GM21576 (cell line): ENCODE measurements at regions not wholly inside any gene's neighbourhood (a gene's known extent, or its start where the extent isn't known, plus 50 kb on each side); places are given as distances from the start of the nearest gene placed in this dataset.
"Not testable (repeated sequence)": the region's sequence is repeated elsewhere in the genome, so short reads cannot be mapped to it uniquely, and the experiment has no call there.

Experiments used
- ATAC-seq: cut with Tn5 transposase; IDR thresholded peaks from one replicate; pipeline ENCODE4 v1.9.1; 2021; ENCODE audit warnings: mild to moderate bottlenecking, moderate library complexity; ENCODE audit not compliant: unreplicated experiment

- no peak for ATAC-seq
Observed at GRCh38 chr2:182548031-182548950, 121.5 kb upstream of the PDE1A start.

- ATAC-seq = no peak
Observed at GRCh38 chr2:182550234-182550633, 123.4 kb upstream of the PDE1A start.

GRCh38 chr2:182552232-182552631 is 125.4 kb upstream of the PDE1A start:
- ATAC-seq = not testable (repeated sequence)

- ATAC-seq = not testable (repeated sequence)
Observed at GRCh38 chr2:182552785-182553184, 125.9 kb upstream of the PDE1A start.

GRCh38 chr2:182553483-182553882 is 126.6 kb upstream of the PDE1A start:
- ATAC-seq = peak; percentile 100

GRCh38 chr2:182554950-182555349 is 128.1 kb upstream of the PDE1A start:
- ATAC-seq = no peak

- ATAC-seq = no peak
Observed at GRCh38 chr2:182558564-182558963, 131.7 kb upstream of the PDE1A start.

- no peak for ATAC-seq
Observed at GRCh38 chr2:182559623-182560022, 132.8 kb upstream of the PDE1A start.

GRCh38 chr2:182565911-182566567 is 139.2 kb upstream of the PDE1A start:
- ATAC-seq = no peak

GRCh38 chr2:182573553-182573952 is 142.5 kb upstream of the DNAJC10 start:
- no peak for ATAC-seq

- ATAC-seq = no peak
Observed at GRCh38 chr2:182577816-182578215, 138.2 kb upstream of the DNAJC10 start.

- ATAC-seq = no peak
Observed at GRCh38 chr2:182581196-182581935, 134.7 kb upstream of the DNAJC10 start.

- ATAC-seq = no peak
Observed at GRCh38 chr2:182584462-182584861, 131.6 kb upstream of the DNAJC10 start.

GRCh38 chr2:182585001-182585400 is 131.1 kb upstream of the DNAJC10 start:
- ATAC-seq = no peak

- no peak for ATAC-seq
Observed at GRCh38 chr2:182585430-182585829, 130.6 kb upstream of the DNAJC10 start.

- peak; percentile 64 for ATAC-seq
Observed at GRCh38 chr2:182586426-182586825, 129.6 kb upstream of the DNAJC10 start.

GRCh38 chr2:182587831-182588230 is 128.2 kb upstream of the DNAJC10 start:
- ATAC-seq = no peak

- ATAC-seq = no peak
Observed at GRCh38 chr2:182589121-182589520, 126.9 kb upstream of the DNAJC10 start.

GRCh38 chr2:182591774-182592173 is 124.3 kb upstream of the DNAJC10 start:
- no peak for ATAC-seq

GRCh38 chr2:182592691-182593393 is 123.2 kb upstream of the DNAJC10 start:
- ATAC-seq = no peak
